ENCODE measurements at regions not wholly inside any gene's neighbourhood (a gene's known extent, or its start where the extent isn't known, plus 50 kb on each side); places are given as distances from the start of the nearest gene placed in this dataset.
"Not testable (repeated sequence)": the region's sequence is repeated elsewhere in the genome, so short reads cannot be mapped to it uniquely, and the experiment has no call there.

- H3K9me3 ChIP-seq, result peaks cover 0 to 20% (median 3%) of the 10 kb centered on the region in 12 donors
- H3K27ac ChIP-seq; H3K36me3 ChIP-seq; H3K27me3 ChIP-seq; intact Hi-C loops (cut with DNase I); H3K4me1 ChIP-seq; ATAC-seq; H3K4me3 ChIP-seq; DNase-seq: not testable (repeated sequence)
- WGBS, 4 donors, result 36 to 61% (median 48%) methylated on average over 1 of the region's 1 CpG
These were observed 612.0 kb downstream of the TTLL7 start for GRCh38 chr1:83386946-83387345.

- intact Hi-C loops (cut with DNase I); H3K4me1 ChIP-seq; H3K36me3 ChIP-seq; ATAC-seq; H3K27ac ChIP-seq; DNase-seq; H3K4me3 ChIP-seq; H3K27me3 ChIP-seq: not testable (repeated sequence)
- 80 to 100% (median 95%) methylated on average over 1 of the region's 2 CpGs for WGBS, 4 donors
- H3K9me3 ChIP-seq, result peaks cover 0 to 21% (median 3%) of the 10 kb centered on the region in 12 donors
These were observed 615.8 kb downstream of the TTLL7 start for GRCh38 chr1:83383107-83383506.

- H3K4me3 ChIP-seq; H3K4me1 ChIP-seq; H3K27ac ChIP-seq; H3K9me3 ChIP-seq; H3K27me3 ChIP-seq; ATAC-seq; H3K36me3 ChIP-seq; intact Hi-C loops (cut with DNase I); DNase-seq: not testable (repeated sequence)
- WGBS, 4 donors, result 95 to 100% (median 98%) methylated on average over 1 of the region's 1 CpG
These were observed 625.9 kb downstream of the TTLL7 start for GRCh38 chr1:83373018-83373417.

- H3K4me3 ChIP-seq; H3K4me1 ChIP-seq; DNase-seq; ATAC-seq; H3K9me3 ChIP-seq; intact Hi-C loops (cut with DNase I); H3K36me3 ChIP-seq; H3K27ac ChIP-seq; H3K27me3 ChIP-seq: not testable (repeated sequence)
- 57 to 89% (median 63%) methylated on average over 3 of the region's 3 CpGs for WGBS, 4 donors
These were observed 629.1 kb downstream of the TTLL7 start for GRCh38 chr1:83369853-83370252.

- H3K27ac ChIP-seq; H3K9me3 ChIP-seq; H3K4me1 ChIP-seq; H3K36me3 ChIP-seq; intact Hi-C loops (cut with DNase I); H3K4me3 ChIP-seq; H3K27me3 ChIP-seq; ATAC-seq; DNase-seq: not testable (repeated sequence)
- 95 to 96% (median 95%) methylated on average over 2 of the region's 2 CpGs for WGBS, 4 donors
These were observed 633.6 kb downstream of the TTLL7 start for GRCh38 chr1:83365320-83365719.

- H3K4me3 ChIP-seq; H3K27ac ChIP-seq; H3K36me3 ChIP-seq; H3K27me3 ChIP-seq; H3K9me3 ChIP-seq; ATAC-seq; DNase-seq; intact Hi-C loops (cut with DNase I): not testable (repeated sequence)
- WGBS, 4 donors, result 77 to 91% (median 90%) methylated on average over 3 of the region's 3 CpGs
- peaks cover 0 to 21% (median 0%) of the 10 kb centered on the region in 12 donors for H3K4me1 ChIP-seq
These were observed 653.6 kb downstream of the TTLL7 start for GRCh38 chr1:83345375-83345774.

- H3K9me3 ChIP-seq; intact Hi-C loops (cut with DNase I); H3K4me3 ChIP-seq; DNase-seq; H3K27me3 ChIP-seq; H3K36me3 ChIP-seq: not testable (repeated sequence)
- peaks cover 0 to 21% (median 0%) of the 10 kb centered on the region in 12 donors for H3K4me1 ChIP-seq
- ATAC-seq, result peak in 3 of 4 donors; percentile 48 to 73 (median 56)
- peak overlapping the region in 2 of 12 donors; percentile 4 to 27 for H3K27ac ChIP-seq
- TF ChIP-seq CTCF (IDR thresholded peaks at IDR 0.05), result peak in 2 of 12 donors; percentile 9 to 16
- WGBS, 4 donors, result 51 to 69% (median 65%) methylated on average over 6 of the region's 6 CpGs
These were observed 655.2 kb downstream of the TTLL7 start for GRCh38 chr1:83343767-83344166.

- DNase-seq (peak in 4 of 5 donors; percentile 15 to 42 (median 34)), ATAC-seq (peak in 1 of 4 donors; percentile 66)
- intact Hi-C loops (cut with DNase I); H3K27me3 ChIP-seq; H3K9me3 ChIP-seq; H3K4me3 ChIP-seq; H3K36me3 ChIP-seq: not testable (repeated sequence)
- Histone ChIP-seq H3K4me1 (peaks cover 0 to 21% (median 0%) of the 10 kb centered on the region in 12 donors), H3K27ac (peak overlapping the region in 1 of 12 donors; percentile 4)
These were observed 655.9 kb downstream of the TTLL7 start for GRCh38 chr1:83342995-83343394.

GRCh38 chr1:83332308-83332707 lies 666.6 kb downstream of the TTLL7 start:
- H3K4me1 ChIP-seq; H3K27ac ChIP-seq; H3K4me3 ChIP-seq; H3K27me3 ChIP-seq; H3K9me3 ChIP-seq; DNase-seq; intact Hi-C loops (cut with DNase I); H3K36me3 ChIP-seq: not testable (repeated sequence)
- 78 to 82% methylated on average over 1 of the region's 1 CpG; no CpG with 5 or more reads in 2 of the 4 donors for WGBS, 4 donors
- ATAC-seq, result peak in 1 of 4 donors; percentile 33
